Vagina (tissue), 2 donors: ENCODE measurements at regions not wholly inside any gene's neighbourhood (a gene's known extent, or its start where the extent isn't known, plus 50 kb on each side); places are given as distances from the start of the nearest gene placed in this dataset.

ENCODE experiments used
- CTCF ChIP-seq, 3 experiments: fragments of 450-650 bp in 2 of 3; fragments of 200-600 bp in 1 of 3; sonication (generic) in 1 of 3; IDR thresholded peaks; one replicate each; pipeline ENCODE4 v1.5.1; 2017 to 2019; ENCODE audit warnings: antibody characterized with exemption in 3 of 3, mild to moderate bottlenecking in 2 of 3, moderate library complexity in 2 of 3
- POLR2AphosphoS5 ChIP-seq, 2 donors: sonication (generic); formaldehyde crosslinking; IDR thresholded peaks; one replicate each; pipeline ENCODE4 v1.9.0; 2017; ENCODE audit warnings: antibody characterized with exemption in 2 of 2, mild to moderate bottlenecking in 2 of 2, low read depth in 1 of 2; ENCODE audit not compliant: insufficient read depth in 1 of 2

- TF ChIP-seq CTCF (IDR thresholded peaks at IDR 0.05) (no peak), POLR2AphosphoS5 (IDR thresholded peaks at IDR 0.05; ENCODE audit: insufficient read depth in 1 of 2, low read depth in 1 of 2) (no peak)
Observed at GRCh38 chrX:131711478-131711867, 167.6 kb downstream of the OR13H1 start.
